HS-27A (cell line): ENCODE measurements at regions not wholly inside any gene's neighbourhood (a gene's known extent, or its start where the extent isn't known, plus 50 kb on each side); places are given as distances from the start of the nearest gene placed in this dataset.
"Not testable (repeated sequence)": the region's sequence is repeated elsewhere in the genome, so short reads cannot be mapped to it uniquely, and the experiment has no call there.

Experiments
- DNase-seq: peaks from one replicate; pipeline ENCODE4 v3.0.0-alpha.2; 2012; ENCODE audit warnings: low read depth, missing footprints

DNA sequence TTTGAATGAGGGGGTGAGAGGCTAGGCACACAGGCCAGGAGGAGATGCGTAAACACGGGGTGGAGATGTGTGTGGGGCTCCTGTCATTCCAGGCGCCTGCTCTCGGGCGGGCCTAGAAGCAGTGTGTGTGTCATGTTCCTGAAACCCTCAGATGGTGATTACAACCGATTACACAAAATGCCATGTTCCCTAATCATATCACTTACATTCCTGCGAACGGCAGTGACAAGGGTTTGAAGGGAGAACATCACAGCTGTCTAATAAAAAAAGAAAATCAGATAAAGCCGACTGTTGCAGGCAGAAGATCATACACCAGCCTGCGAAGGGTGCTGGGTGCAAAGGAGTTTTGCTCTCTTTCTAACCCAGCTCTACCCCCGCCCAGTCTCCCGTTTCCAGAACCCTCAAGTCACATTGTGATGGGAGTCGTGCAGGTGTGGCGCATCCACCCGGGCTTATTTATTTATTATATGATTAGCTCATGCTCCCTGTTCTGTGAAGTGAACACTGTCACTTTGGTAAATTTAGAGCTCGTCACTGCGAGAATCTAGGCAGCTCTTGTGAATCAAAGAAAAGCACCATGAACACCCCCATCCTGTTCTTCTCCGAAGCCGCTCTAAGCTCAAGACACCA is 140.3 kb downstream of the NR2F2 start:
- no peak for DNase-seq

DNA sequence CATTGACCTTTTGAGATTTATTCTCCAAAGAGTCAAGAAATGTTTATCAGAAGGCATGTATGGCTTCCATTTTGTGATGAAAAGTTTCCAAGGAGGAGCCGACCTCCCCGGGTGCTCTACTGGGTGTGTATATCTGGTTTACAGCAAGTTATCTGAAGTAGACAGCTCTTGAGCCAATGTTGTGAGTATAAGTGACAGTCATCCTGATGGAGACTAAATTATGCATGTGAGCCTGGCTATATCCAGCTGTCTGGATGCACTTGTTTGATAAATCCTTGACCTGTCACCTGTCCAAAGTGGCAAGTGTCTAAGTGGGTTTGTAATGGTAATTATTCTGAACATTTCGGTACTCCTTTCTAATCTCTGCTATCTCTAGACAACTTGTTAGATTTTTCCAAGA is 142.2 kb downstream of the NR2F2 start:
- DNase-seq, result no peak

DNA sequence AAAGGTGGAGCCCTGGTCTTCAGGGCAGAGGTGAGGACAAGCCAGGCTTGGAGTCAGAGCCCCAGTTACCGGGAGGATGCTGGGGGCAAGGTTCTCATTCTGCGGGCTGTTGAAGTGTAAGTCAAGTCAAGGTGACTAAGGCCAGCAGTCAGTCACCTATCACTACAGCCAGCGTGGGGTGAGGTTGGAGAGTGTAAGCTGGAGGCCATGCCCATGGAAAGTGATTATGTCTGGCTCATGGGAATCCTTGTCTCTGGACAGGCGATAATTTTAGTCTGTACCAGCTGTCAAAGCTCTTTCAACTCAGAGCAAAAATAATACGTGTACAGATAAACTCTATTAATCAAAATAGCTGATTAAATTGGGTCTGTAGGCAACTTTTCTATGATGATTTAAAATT is 143.1 kb downstream of the NR2F2 start:
- no peak for DNase-seq

DNA sequence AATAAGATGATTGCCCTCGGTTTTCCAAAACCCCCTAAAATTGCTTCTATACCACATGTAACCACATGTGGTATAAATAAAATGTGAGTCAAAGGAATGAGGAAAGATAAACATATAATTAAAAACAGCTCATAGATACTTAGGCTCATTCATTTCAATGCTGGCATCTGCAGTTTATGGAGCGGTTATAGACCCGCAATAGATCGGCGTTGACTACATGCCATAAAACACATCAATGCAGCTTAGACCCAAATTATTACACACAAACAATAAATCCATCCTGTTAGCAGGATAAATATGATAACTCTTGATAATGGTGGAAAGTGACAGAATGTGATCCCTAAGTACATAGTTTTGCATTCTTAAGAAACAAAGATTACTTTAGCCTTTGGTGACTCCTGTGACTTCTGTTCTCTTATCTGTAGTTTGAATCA is 143.7 kb downstream of the NR2F2 start:
- no peak for DNase-seq

DNA sequence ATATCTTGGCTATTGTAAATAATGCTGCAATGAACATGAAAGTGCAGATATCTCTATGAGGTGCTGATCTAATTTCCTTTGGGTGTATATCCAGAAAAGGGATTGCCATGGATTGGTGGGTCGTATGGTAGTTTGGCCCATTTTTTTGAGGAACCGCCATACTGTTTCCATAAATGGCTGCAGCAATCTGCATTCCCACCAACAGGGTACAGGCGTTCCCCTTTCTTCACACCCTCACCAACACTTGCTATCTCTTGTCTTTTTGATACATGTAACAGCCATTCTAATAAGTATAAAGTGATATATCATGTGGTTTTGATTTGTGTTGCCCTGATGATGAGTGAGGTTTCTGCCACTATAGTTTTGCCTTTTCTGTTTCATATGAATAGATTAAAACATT is 146.7 kb downstream of the NR2F2 start:
- no peak for DNase-seq

DNA sequence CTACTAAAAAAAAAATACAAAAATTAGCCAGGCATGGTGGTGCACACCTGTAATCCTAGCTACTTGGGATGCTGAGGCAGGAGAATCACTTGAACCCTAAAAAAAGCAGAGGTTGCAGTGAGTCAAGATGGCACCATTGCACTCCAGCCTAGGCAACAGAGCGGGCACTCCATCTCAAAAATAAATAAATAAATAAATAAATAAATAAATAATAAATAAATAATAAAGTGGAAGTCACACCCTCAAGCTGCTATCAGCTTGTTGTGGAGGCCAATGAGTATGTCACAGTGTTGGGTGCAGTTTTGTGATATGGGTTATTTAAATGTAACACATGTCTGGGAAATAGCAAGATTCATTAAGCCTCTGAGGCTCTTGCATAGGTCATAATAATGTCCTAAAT is 153.9 kb downstream of the NR2F2 start:
- DNase-seq, result not testable (repeated sequence)

DNA sequence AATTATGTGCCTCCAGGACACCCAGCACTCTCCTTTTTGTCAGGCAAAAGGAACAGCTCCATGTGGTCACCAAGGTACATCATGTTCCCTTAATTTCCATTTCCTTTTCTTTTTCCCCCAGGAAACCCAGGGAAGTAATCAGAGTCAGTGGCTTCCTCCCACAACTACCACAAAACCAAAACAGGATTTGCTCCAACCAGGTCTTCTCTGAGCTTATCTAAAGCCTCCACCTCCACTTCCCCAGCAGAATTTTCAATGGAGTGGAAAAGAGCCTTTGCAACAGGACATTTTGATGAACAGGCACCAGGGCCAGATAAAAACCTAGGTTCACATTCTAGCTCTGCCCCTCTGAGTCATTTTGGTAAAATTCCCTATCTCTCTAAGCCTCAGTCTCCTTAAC is 154.3 kb downstream of the NR2F2 start:
- no peak for DNase-seq

DNA sequence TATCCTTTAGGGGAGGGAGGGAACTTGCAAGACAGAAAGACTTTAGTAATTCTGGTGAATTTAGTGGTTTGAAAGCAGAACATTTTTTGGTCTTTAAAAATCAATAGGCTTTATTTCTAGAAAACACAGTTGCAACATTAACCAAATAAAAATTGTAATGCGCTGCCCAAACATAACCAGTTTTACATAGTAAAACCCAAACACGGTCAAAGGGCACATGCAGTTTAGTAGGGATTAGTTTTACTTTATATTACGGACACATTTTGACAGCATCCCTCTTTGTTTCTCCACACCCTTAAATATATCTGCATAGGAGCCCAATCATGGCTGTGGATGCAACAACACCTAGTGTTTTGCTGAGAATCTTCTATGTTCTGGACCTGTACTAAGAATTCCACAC is 156.7 kb downstream of the NR2F2 start:
- no peak for DNase-seq

DNA sequence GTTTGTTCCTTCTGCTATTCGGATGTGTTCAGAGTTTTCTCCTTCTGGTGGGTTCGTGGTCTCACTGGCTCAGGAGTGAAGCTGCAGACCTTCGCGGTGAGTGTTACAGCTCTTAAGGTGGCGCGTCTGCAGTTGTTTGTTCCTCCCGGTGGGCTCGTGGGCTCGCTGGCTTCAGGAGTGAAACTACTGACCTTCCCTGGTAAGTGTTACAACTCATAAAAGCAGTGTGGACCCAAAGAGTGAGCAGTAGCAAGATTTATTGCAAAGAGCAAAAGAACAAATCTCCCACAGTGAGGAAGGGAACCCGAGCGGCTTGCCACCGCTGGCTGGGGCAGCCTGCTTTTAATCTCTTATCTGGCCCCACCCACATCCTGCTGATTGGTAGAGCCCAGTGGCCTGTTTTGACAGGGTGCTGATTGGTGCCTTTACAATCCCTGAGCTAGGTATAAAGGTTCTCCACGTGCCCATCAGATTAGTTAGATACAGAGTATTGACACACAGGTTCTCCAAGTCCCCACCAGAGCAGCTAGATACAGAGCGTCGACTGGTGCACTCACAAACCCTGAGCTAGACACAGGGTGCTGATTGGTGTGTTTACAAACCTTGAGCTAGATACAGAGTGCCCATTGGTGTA is 160.7 kb downstream of the NR2F2 start:
- not testable (repeated sequence) for DNase-seq

DNA sequence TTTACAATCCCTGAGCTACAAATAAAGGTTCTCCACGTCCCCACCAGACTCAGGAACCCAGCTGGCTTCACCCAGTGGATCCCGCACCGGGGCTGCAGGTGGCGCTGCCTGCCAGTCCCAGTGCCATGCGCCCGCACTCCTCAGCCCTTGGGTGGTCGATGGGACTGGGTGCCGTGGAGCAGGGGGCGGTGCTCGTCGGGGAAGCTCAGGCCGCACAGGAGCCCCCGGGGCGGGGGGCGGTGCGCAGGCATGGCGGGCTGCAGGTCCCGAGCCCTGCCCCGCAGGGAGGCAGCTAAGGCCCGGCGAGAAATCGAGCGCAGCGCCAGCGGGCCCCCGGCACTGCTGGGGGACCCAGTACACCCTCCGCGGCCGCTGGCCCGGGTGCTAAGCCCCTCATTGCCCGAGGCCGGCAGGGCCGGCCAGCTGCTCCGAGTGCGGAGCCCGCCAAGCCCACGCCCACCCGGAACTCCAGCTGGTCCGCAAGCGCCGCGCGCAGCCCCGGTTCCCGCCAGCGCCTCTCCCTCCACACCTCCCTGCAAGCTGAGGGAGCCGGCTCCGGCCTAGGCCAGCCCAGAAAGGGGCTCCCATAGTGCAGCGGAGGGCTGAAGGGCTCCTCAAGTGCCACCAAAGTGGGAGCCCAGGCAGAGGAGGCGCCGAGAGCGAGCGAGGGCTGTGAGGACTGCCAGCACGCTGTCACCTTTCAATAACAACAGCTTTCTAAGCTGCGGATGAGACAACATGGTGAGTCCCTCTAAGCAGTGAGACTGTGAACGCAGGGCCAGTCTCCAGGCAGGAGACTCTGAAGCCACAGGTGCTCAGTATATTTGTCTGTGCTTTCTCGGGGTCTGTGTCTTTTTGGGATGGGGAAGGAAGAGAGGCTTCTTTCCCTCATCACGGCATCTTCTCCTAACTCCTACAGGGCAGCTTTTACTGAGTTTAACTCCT is 161.5 kb downstream of the NR2F2 start:
- DNase-seq, result not testable (repeated sequence)

DNA sequence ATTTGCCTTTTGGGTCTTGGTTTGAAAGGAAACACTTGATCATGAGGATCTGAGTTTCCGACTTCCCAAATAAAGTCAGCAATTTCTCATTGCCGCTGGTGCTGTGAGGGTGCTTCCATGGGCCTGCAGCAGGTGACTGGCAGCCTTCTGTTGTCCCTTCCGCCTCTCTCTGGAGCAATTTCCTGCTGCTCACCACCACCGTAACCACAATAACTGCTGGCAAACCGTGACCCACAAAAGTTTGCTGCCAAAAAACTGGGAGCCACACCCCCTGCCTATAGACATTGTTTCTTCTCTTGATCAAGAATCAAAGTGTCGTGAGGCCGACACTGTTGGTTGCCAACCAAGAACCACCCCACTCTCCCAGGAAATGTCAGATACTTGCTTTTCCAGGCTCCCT is 164.0 kb downstream of the NR2F2 start:
- no peak for DNase-seq

DNA sequence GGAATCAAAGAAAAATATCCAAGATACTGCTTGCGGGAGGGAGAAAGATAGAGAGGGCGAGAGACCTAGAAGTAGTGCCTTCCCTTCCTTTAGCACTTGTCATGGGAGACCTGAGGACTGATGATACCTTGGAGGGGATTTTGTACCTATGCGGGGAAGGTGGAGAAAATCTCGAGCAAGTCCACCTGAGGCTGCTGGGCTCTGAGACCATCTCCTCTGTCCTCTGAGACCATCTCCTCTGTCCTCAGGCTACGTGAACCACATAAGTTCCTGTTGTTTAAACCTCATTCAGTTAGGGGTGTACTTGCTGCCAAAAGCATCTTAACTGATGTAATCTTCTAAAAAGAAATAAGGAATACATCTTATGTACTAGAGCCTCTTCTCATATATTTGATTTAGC is 164.9 kb downstream of the NR2F2 start:
- DNase-seq, result no peak

DNA sequence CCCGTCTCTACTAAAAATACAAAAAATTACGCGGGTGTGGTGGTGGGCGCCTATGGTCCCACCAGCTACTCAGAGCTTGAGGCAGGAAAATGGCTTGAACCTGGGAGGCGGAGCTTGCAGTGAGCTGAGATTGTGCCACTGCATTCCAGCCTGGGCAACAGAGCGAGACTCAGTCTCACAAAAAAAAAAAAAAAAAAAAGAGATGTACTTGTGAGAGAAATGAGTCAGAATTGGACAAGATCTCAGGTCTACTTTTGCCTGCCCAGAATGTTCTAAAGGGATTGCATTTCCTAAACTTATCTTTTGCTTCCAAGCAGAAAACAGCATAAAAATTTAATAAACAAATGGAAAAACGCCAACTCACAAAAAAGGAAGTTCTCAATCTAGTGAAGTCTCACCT is 167.5 kb downstream of the NR2F2 start:
- DNase-seq, result no peak

DNA sequence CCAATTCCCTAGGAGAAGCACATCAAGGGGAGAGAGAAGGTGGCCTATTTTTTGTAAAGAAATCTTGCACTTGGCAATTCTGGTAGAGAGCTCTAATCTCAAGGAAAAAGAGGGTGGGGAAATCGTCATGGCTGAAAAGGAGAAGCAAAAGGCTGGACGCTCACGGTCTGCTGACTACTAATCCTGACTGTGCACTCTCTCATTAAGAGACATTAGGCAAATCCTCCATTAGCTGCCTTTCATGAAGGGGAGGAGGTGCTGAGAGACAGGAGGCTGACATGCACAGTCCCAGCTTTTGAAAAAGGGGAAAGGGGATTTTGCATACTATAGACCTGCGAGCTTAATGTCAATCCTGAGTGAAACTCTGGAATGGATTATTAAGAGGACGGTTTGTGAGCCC is 170.0 kb downstream of the NR2F2 start:
- DNase-seq, result no peak

DNA sequence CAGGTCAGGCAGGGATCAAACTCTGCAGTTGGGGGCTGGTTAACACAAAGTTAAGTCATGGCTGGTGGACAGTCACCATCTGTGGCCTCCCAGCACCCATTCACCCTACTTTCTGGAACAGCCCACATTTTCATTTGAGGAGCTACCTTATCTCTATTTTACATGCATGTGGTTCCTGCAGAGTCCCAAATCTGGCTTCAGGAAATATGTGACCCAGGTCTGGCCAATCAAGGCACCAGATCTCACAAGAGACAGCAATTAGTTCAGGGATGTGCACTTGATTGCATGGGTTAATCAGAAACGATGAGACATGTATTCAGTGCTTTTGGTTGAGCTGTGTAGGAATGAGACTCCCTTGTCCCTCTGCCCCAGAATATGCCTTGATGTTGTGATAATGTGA is 170.9 kb downstream of the NR2F2 start:
- no peak for DNase-seq

DNA sequence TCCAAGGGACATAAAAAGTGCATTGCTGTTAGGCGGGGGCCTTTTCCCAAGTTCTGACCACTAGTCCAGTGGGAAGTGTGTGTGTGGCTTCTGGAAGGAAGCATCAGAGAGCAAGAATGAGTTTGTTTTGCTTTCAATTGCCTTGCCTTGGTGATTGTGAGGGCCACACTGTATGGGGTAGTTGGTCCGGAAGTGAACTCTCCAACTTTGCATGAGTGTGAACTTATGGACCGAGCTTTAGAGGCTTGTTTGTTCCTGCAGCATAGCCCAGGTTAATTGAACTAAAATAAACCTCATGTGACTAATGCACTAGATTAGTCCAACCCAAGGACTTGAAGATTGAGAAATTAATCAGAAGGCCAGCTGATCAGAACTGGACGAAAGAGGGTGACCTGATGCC is 171.7 kb downstream of the NR2F2 start:
- DNase-seq, result no peak

DNA sequence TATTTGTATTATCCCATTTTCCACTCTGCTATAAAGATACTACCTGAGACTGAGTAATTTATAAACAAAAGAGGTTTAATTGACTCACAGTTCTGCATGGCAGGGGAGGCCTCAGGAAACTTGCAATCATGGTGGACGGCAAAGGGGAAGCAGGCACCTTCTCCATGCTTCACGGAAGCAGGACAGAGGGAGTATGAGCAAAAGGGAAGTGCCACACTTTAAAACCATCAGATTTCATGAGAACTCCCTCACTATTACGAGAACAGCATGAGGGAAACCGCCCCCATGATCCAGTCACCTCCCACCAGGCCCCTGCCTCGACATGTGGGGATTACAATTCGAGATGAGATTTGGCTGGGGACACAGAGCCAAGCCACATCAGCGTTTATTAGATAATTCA is 172.8 kb downstream of the NR2F2 start:
- no peak for DNase-seq

DNA sequence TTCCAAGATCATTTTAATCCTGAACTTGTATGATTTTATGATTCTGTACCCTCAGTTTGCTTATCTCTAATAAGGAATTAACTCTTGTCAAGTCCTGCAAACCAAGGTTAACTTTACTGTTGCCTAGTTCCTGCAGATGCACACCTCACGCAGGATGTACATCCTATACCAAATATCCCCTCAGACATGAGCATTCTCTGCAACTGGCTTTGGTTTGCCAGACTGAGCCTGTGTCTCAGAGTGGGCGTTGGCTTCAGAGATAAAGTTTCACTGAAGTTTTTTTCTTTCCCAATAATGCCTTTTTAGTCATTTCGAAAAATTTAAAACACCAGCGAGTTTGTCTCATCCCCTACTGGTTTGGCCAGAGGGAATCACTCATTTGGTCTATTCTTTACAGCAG is 173.9 kb downstream of the NR2F2 start:
- no peak for DNase-seq

DNA sequence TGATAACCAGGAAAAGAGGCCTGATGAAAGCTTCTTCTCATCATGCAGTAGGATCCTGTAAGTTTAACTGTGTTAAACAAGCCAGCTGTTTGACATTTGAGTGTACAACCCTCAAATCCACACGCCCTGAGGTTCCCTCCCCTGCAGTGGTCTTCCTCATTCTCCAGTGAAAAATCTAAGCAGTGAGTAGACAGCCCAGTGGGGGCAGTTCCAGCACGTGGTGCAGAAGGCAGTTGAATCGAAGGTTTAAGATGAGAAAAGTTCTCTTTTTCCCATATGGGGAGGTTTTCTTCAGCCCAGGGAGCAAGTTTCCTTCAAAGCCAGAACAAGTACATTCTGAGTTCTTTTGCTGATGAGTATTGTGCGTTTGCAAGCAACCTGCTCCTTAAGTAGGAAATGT is 174.5 kb downstream of the NR2F2 start:
- DNase-seq, result no peak

DNA sequence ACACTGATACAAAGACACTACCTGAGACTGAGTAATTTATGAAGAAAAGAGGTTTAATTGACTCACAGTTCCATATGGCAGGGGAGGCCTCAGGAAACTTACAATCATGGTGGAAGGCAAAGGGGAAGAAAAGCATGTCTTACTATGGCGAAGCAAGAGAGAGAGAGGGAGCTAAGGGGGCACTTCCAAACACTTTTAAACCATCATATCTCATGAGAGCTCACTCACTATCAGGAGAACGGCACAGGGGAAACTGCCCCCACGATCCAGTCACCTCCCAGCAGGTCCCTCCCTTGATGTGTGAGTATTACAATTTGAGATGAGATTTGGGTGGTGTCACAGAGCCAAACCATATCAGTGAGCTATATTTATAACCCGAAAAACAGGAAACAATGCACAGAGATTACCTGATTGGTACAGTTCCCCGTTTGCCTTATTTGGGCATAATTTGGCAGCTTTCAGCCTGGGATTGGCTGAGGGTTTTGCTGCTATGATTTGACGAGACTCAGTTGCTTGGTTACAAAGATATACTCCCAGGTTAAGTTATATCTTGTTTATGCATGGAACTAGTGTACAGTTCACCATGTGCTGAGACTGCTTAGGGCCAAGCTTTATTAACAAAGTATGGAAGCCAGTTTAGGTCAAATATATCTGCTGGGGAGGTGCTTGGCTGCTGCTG is 184.2 kb downstream of the NR2F2 start:
- no peak for DNase-seq

DNA sequence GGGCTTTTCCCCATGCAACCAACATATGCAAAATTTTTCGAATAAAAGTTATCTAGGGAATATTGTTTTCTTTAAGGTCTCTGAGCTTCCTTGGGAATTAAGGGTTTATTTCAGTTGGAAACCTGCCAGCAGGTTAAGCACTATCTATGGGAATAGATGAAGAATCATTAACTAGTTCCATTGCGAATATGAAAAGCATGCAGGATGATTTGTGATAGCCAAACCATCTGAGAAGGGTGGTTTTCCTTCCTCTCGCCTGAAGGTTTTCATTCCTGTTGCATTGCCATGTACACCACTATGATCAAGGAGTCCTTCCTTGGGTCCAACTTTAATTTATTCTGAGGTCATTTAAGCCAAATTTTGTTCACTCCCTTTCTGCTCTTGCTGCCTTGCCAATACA is 184.9 kb downstream of the NR2F2 start:
- DNase-seq, result no peak

DNA sequence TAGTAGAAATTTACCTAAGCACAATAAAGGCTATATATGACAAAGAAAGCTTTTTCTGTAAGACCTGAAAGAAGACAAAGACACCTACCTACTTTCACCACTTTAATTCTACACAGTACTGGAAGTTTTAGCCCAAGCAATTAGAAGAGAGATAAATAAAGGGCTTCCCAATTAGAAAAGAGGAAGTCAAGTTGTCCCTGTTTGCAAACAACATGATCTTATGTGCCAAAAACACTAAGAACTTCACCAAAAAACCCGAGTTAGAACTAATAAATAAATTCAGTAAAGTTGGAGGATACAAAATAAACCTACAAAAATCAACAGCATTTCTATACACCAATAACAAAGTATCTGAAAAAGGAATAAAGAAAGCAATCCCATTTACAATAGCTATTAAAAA is 190.9 kb downstream of the NR2F2 start:
- no peak for DNase-seq
